PC-3 (cell line): ENCODE measurements at regions not wholly inside any gene's neighbourhood (a gene's known extent, or its start where the extent isn't known, plus 50 kb on each side); places are given as distances from the start of the nearest gene placed in this dataset.

Experiments used
- ATAC-seq: fragments of 200-7000 bp; cut with Tn5 transposase; 2 replicates; pipeline ENCODE4 v1.9.1; 2020; ENCODE audit warnings: mild to moderate bottlenecking, moderate library complexity
- BruUV-seq: library from RNA; stranded (reverse); fragments of 400-500 nt; replicated peaks from 2 replicates; lab custom pipeline; 2021; lab: Mats Ljungman, UMichigan
- CTCF ChIA-PET: fragments of 300-600 bp; sonication (Branson Sonifier 250); formaldehyde crosslinking; loops from one replicate; lab custom pipeline; 2022; ENCODE audit warnings: antibody characterized with exemption; lab: Charles Lee
- POLR2A ChIA-PET: fragments of 300-600 bp; sonication (Branson Sonifier 250); formaldehyde crosslinking; loops from one replicate; lab custom pipeline; 2022; ENCODE audit warnings: antibody characterized with exemption; ENCODE audit not compliant: unreplicated experiment; lab: Charles Lee
- DNase-seq: peaks from one replicate; pipeline ENCODE4 v3.0.0-alpha.2; 2015
- H2AFZ ChIP-seq: fragments of 300-600 bp; sonication (generic); 2 replicates; pipeline ENCODE4 v1.6.0; 2016; ENCODE audit warnings: antibody characterized with exemption, low read length
- H3F3A ChIP-seq: fragments of 300-600 bp; sonication (generic); one replicate; pipeline ENCODE4 v1.6.0; 2017; ENCODE audit warnings: antibody characterized with exemption, low read length, control low read depth, mild to moderate bottlenecking; ENCODE audit not compliant: unreplicated experiment
- H3K27ac ChIP-seq: fragments of 300-600 bp; sonication (generic); 2 replicates; pipeline ENCODE4 v1.5.1; 2016; ENCODE audit warnings: mild to moderate bottlenecking, low read length
- H3K27me3 ChIP-seq: fragments of 300-600 bp; sonication (generic); 2 replicates; pipeline ENCODE4 v1.6.1; 2016; ENCODE audit warnings: low read length, mixed read lengths
- H3K36me3 ChIP-seq: fragments of 300-600 bp; sonication (generic); 2 replicates; pipeline ENCODE4 v1.6.1; 2016; ENCODE audit warnings: low read depth, mixed run types, low read length, mixed read lengths
- H3K4me1 ChIP-seq: fragments of 300-600 bp; sonication (generic); 2 replicates; pipeline ENCODE4 v1.5.1; 2016; ENCODE audit warnings: low read length; ENCODE audit not compliant: insufficient read depth
- H3K4me2 ChIP-seq: fragments of 300-600 bp; sonication (generic); 2 replicates; pipeline ENCODE4 v1.6.0; 2016; ENCODE audit warnings: low read length
- H3K4me3 ChIP-seq: fragments of 300-600 bp; sonication (generic); 2 replicates; pipeline ENCODE4 v1.5.1; 2016; ENCODE audit warnings: mild to moderate bottlenecking, low read length, mixed read lengths
- H3K79me2 ChIP-seq: fragments of 300-600 bp; sonication (generic); 2 replicates; pipeline ENCODE4 v1.6.1; 2017; ENCODE audit warnings: low read length, mixed read lengths
- H3K9ac ChIP-seq: fragments of 300-600 bp; sonication (generic); 2 replicates; pipeline ENCODE4 v1.6.0; 2016; ENCODE audit warnings: mild to moderate bottlenecking, low read length
- H3K9me2 ChIP-seq: fragments of 300-600 bp; sonication (generic); replicated peaks from 2 replicates; pipeline ENCODE4 v1.6.1; 2016; ENCODE audit warnings: mixed run types, low read length, mixed read lengths
- H3K9me3 ChIP-seq: fragments of 300-600 bp; sonication (generic); 2 replicates; pipeline ENCODE4 v1.6.1; 2016; ENCODE audit warnings: low read length, mixed read lengths
- H4K20me1 ChIP-seq: fragments of 300-600 bp; sonication (generic); 2 replicates; pipeline ENCODE4 v1.6.1; 2016; ENCODE audit warnings: low read length, mixed read lengths
- EZH2 ChIP-seq: fragments of 300-600 bp; sonication (generic); IDR thresholded peaks from one replicate; pipeline ENCODE4 v1.6.1; 2017; ENCODE audit warnings: antibody characterized with exemption, mild to moderate bottlenecking, low read length; ENCODE audit not compliant: unreplicated experiment
- EZH2phosphoT487 ChIP-seq: fragments of 300-600 bp; sonication (generic); IDR thresholded peaks from 2 replicates; pipeline ENCODE4 v1.6.1; 2018; ENCODE audit warnings: mild to moderate bottlenecking, antibody characterized with exemption, low read length, borderline replicate concordance
- intact Hi-C: fragments of 100-400 bp; cut with micrococcal nuclease; formaldehyde crosslinking; loops from 2 replicates; pipeline ENCODE4 v1.9.0; 2023
- TF ChIP-seq, protein P1 (sequence below): fragments of 300-600 bp; sonication (generic); conservative IDR thresholded peaks from 2 replicates; pipeline ENCODE4 v1.5.1; 2017; ENCODE audit warnings: antibody characterized with exemption, low read depth, mild to moderate bottlenecking, low read length

DNA sequence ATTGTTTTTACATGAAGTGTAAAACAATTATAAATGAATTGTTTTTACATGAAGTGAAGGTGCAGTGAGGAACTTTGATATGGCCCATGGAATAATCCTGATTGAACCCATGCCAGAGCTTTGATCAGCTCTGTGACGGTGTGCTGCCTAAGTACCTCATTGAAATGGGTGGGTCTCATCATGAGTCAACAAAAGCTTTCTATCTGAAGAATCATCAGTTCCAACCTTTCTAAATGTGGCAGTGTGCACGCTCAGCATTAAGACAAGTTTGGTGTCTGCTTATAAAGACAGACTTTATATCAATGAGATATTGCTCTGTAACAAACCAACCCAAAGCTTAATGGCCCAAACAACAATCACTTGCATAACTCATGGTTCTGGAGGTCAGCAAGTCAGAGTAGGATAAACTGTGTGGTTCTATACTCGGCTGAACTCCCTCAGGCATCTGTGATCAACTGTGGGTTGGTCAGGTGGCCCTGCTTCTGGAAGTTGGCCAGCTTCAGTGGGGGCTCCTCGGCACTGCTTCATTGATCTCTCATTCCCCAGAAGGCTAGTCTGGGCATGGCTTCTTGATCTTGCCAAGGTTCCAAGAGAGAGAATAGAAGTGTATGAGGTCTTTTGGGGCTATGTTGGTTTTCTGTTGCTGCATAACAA is 258.0 kb downstream of the LTN1 start:
- Histone ChIP-seq H3F3A (no peaks in the 10 kb centered on the region), H4K20me1 (no peaks in the 10 kb centered on the region), H3K4me2 (no peak overlapping the region), H3K4me3 (no peak overlapping the region), H3K27me3 (no peaks in the 10 kb centered on the region), H3K79me2 (no peaks in the 10 kb centered on the region), H2AFZ (no peak overlapping the region), H3K9me3 (no peaks in the 10 kb centered on the region), H3K4me1 (peaks cover 11% of the 10 kb centered on the region), H3K9me2 (no peaks in the 10 kb centered on the region), H3K27ac (no peak overlapping the region), H3K36me3 (no peaks in the 10 kb centered on the region), H3K9ac (no peak overlapping the region)
- ATAC-seq (no peak), DNase-seq (no peak)
- no TSS peak for BruUV-seq
- ChIA-PET CTCF (no interaction called here), POLR2A (interaction anchor here (0.6 kb wide), 1 partner anchor 169 kb away, joined by 4 read pairs; no protein-coding TSS in a partner anchor)
- intact Hi-C loops = no loop called here
- no peak for TF ChIP-seq EZH2phosphoT487
- TF ChIP-seq, protein P1, sequence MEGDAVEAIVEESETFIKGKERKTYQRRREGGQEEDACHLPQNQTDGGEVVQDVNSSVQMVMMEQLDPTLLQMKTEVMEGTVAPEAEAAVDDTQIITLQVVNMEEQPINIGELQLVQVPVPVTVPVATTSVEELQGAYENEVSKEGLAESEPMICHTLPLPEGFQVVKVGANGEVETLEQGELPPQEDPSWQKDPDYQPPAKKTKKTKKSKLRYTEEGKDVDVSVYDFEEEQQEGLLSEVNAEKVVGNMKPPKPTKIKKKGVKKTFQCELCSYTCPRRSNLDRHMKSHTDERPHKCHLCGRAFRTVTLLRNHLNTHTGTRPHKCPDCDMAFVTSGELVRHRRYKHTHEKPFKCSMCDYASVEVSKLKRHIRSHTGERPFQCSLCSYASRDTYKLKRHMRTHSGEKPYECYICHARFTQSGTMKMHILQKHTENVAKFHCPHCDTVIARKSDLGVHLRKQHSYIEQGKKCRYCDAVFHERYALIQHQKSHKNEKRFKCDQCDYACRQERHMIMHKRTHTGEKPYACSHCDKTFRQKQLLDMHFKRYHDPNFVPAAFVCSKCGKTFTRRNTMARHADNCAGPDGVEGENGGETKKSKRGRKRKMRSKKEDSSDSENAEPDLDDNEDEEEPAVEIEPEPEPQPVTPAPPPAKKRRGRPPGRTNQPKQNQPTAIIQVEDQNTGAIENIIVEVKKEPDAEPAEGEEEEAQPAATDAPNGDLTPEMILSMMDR = no peak
- no peak for TF ChIP-seq EZH2

DNA sequence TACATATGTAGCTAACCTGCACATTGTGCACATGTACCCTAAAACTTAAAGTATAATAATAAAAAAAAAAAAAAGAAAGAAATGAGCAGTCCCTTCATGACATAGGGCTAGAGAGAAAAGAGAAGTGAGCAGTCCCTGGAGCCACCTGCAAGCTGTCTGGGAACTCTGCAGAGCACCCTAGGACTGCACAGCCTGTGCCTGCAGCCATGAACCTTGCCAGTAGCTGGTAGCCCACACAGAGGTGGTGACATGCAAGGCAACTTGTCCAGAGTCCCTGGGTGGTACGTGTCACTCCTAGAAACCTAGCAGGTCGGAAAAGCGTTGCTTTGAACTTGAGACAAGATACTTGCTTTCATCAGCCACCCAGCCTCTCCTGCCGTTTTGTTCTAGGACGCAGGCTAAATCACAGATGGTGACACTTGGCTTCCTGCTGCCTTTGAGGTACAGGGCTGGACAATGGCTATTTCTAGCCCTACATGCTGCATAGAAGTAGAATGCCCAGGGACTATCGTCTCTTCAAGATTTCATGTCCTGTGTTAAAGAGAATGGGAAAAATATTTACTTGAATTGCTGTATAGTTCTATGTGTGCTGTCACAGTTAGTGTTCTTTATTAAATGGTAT is 260.9 kb downstream of the LTN1 start:
- H3F3A ChIP-seq = no peaks in the 10 kb centered on the region
- POLR2A ChIA-PET = interaction anchor here (0.6 kb wide), 1 partner anchor 15 kb away, joined by 4 read pairs; no protein-coding TSS in a partner anchor
- H3K4me2 ChIP-seq = no peak overlapping the region
- no peak overlapping the region for H3K4me3 ChIP-seq
- ATAC-seq (no peak), DNase-seq (no peak)
- H3K9me3 ChIP-seq = no peaks in the 10 kb centered on the region
- TF ChIP-seq, protein P1 = no peak
- TF ChIP-seq EZH2phosphoT487 = no peak
- TF ChIP-seq EZH2 = no peak
- no peaks in the 10 kb centered on the region for H3K79me2 ChIP-seq
- BruUV-seq = no TSS peak
- H4K20me1 ChIP-seq = no peaks in the 10 kb centered on the region
- no peaks in the 10 kb centered on the region for H3K27me3 ChIP-seq
- no peaks in the 10 kb centered on the region for H3K9me2 ChIP-seq
- H2AFZ ChIP-seq = no peak overlapping the region
- H3K9ac ChIP-seq = no peak overlapping the region
- intact Hi-C loops = no loop called here
- no peaks in the 10 kb centered on the region for H3K36me3 ChIP-seq
- no peak overlapping the region for H3K27ac ChIP-seq
- CTCF ChIA-PET = interaction anchor here (0.5 to 0.7 kb wide), 2 partner anchors 15 to 97 kb away, joined by 4 to 5 read pairs; no protein-coding TSS in a partner anchor
- H3K4me1 ChIP-seq = no peaks in the 10 kb centered on the region

DNA sequence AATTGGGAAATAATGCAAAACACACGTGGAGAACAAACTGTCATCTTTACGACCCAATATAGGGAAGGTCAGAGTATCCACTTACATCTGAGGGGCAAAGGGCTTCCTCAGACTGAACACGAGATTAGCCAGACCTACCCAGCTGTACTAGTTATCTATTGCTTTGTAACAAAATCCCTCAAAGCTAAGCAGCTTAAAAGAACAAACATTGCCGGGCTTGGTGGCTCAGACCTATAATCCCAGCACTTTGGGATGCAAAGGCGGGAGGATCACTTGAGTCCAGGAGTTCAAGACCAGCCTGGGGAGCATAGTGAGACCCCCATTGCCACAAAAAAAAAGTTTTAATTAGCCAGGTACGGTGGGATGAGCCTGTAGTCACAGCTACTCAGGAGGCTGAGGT is 262.8 kb downstream of the LTN1 start:
- Histone ChIP-seq H2AFZ (no peak overlapping the region), H3K9me3 (no peaks in the 10 kb centered on the region), H3K36me3 (no peaks in the 10 kb centered on the region), H3K4me3 (no peak overlapping the region), H3F3A (no peaks in the 10 kb centered on the region), H3K9me2 (no peaks in the 10 kb centered on the region), H4K20me1 (no peaks in the 10 kb centered on the region), H3K9ac (no peak overlapping the region), H3K79me2 (no peaks in the 10 kb centered on the region), H3K27me3 (no peaks in the 10 kb centered on the region), H3K27ac (no peak overlapping the region), H3K4me2 (no peak overlapping the region), H3K4me1 (no peaks in the 10 kb centered on the region)
- TF ChIP-seq EZH2phosphoT487 = no peak
- no peak for TF ChIP-seq EZH2
- TF ChIP-seq, protein P1 = no peak
- CTCF ChIA-PET = no interaction called here
- POLR2A ChIA-PET = no interaction called here
- DNase-seq (no peak), ATAC-seq (no peak)
- BruUV-seq = no TSS peak
- intact Hi-C loops = no loop called here
